PC-3 (cell line): ENCODE measurements at regions not wholly inside any gene's neighbourhood (a gene's known extent, or its start where the extent isn't known, plus 50 kb on each side); places are given as distances from the start of the nearest gene placed in this dataset.

Experiments used
- CTCF ChIP-seq: fragments of 300-600 bp; sonication (generic); conservative IDR thresholded peaks from 2 replicates; pipeline ENCODE4 v1.5.1; 2017; ENCODE audit warnings: antibody characterized with exemption, low read depth, mild to moderate bottlenecking, low read length
- EZH2 ChIP-seq: fragments of 300-600 bp; sonication (generic); IDR thresholded peaks from one replicate; pipeline ENCODE4 v1.6.1; 2017; ENCODE audit warnings: antibody characterized with exemption, mild to moderate bottlenecking, low read length; ENCODE audit not compliant: unreplicated experiment
- EZH2phosphoT487 ChIP-seq: fragments of 300-600 bp; sonication (generic); IDR thresholded peaks from 2 replicates; pipeline ENCODE4 v1.6.1; 2018; ENCODE audit warnings: mild to moderate bottlenecking, antibody characterized with exemption, low read length, borderline replicate concordance

GRCh38 chr2:58558881-58559280 is 317.8 kb upstream of the FANCL start:
- TF ChIP-seq EZH2phosphoT487: no peak
- TF ChIP-seq CTCF: no peak
- no peak for TF ChIP-seq EZH2
